ENCODE measurements at regions not wholly inside any gene's neighbourhood (a gene's known extent, or its start where the extent isn't known, plus 50 kb on each side); places are given as distances from the start of the nearest gene placed in this dataset.
"Not testable (repeated sequence)": the region's sequence is repeated elsewhere in the genome, so short reads cannot be mapped to it uniquely, and the experiment has no call there.

GRCh38 chr16:29148131-29148691 lies 163.4 kb downstream of the LAT start:
- no peak overlapping the region for H3K27ac ChIP-seq
- intact Hi-C loops (cut with DNase I) = no loop called here
- DNase-seq = no peak

GRCh38 chr16:29147710-29148109 lies 162.9 kb downstream of the LAT start:
- H3K4me3 ChIP-seq (replicated peaks in 1 of 3); H3K27ac ChIP-seq; H3K4me1 ChIP-seq; DNase-seq; H3K27me3 ChIP-seq; H3K36me3 ChIP-seq; H3K9me3 ChIP-seq; intact Hi-C loops (cut with DNase I): not testable (repeated sequence)
- WGBS, 2 donors = 79 to 91% methylated on average over 5 to 8 of the region's 10 CpGs

More at GRCh38 chr16:29148131-29148691, 163.4 kb downstream of the LAT start:
- Histone ChIP-seq H3K27me3 (no peaks in the 10 kb centered on the region), H3K4me3 (replicated peaks in 1 of 3) (no peak overlapping the region), H3K36me3 (no peaks in the 10 kb centered on the region), H3K9me3 (no peaks in the 10 kb centered on the region), H3K4me1 (no peaks in the 10 kb centered on the region)
- no peak for TF ChIP-seq POLR2A (IDR thresholded peaks at IDR 0.05)
- no peak for TF ChIP-seq CTCF (IDR thresholded peaks at IDR 0.05)
- 64 to 72% methylated on average over 2 to 5 of the region's 15 CpGs for WGBS, 2 donors

GRCh38 chr16:29146808-29147643 lies 162.2 kb downstream of the LAT start:
- H3K36me3 ChIP-seq; H3K27ac ChIP-seq; DNase-seq; H3K9me3 ChIP-seq; H3K4me3 ChIP-seq (replicated peaks in 1 of 3); H3K27me3 ChIP-seq; intact Hi-C loops (cut with DNase I); H3K4me1 ChIP-seq: not testable (repeated sequence)
- 86 to 91% methylated on average over 5 to 6 of the region's 11 CpGs for WGBS, 2 donors

- Histone ChIP-seq H3K4me1 (no peaks in the 10 kb centered on the region), H3K4me3 (replicated peaks in 1 of 3) (no peak overlapping the region), H3K27me3 (no peaks in the 10 kb centered on the region), H3K27ac (no peak overlapping the region), H3K36me3 (no peaks in the 10 kb centered on the region), H3K9me3 (no peaks in the 10 kb centered on the region)
- intact Hi-C loops (cut with DNase I) = no loop called here
- DNase-seq = no peak
- WGBS, 2 donors = 88 to 89% methylated on average over 12 to 15 of the region's 15 CpGs
- TF ChIP-seq CTCF (IDR thresholded peaks at IDR 0.05) (no peak), POLR2A (IDR thresholded peaks at IDR 0.05) (no peak)
These were observed 161.4 kb downstream of the LAT start for GRCh38 chr16:29146266-29146665.

GRCh38 chr16:29145486-29146225 lies 160.8 kb downstream of the LAT start:
- DNase-seq; H3K27ac ChIP-seq; intact Hi-C loops (cut with DNase I); H3K27me3 ChIP-seq; H3K9me3 ChIP-seq; H3K4me3 ChIP-seq (replicated peaks in 1 of 3); H3K4me1 ChIP-seq; H3K36me3 ChIP-seq: not testable (repeated sequence)
- WGBS, 2 donors = 83 to 89% methylated on average over 12 to 14 of the region's 15 CpGs

- WGBS, 2 donors = 96 to 100% methylated on average over 1 to 2 of the region's 12 CpGs
- H3K4me1 ChIP-seq; H3K4me3 ChIP-seq (replicated peaks in 1 of 3); intact Hi-C loops (cut with DNase I); DNase-seq; H3K27ac ChIP-seq; H3K36me3 ChIP-seq; H3K27me3 ChIP-seq; H3K9me3 ChIP-seq: not testable (repeated sequence)
These were observed 160.2 kb downstream of the LAT start for GRCh38 chr16:29145086-29145485.

- intact Hi-C loops (cut with DNase I); DNase-seq; H3K9me3 ChIP-seq; H3K4me3 ChIP-seq (replicated peaks in 1 of 3); H3K36me3 ChIP-seq; H3K27me3 ChIP-seq; H3K27ac ChIP-seq; H3K4me1 ChIP-seq: not testable (repeated sequence)
- WGBS, 2 donors = 68 to 71% methylated on average over 7 of the region's 15 CpGs
These were observed 159.8 kb downstream of the LAT start for GRCh38 chr16:29144669-29145062.

- 80 to 93% methylated on average over 15 to 18 of the region's 23 CpGs for WGBS, 2 donors
These were observed 159.2 kb downstream of the LAT start for GRCh38 chr16:29143739-29144668.

GRCh38 chr16:29142506-29142905 lies 157.7 kb downstream of the LAT start:
- H3K27me3 ChIP-seq; DNase-seq; H3K4me3 ChIP-seq (replicated peaks in 1 of 3); H3K4me1 ChIP-seq; H3K27ac ChIP-seq; H3K36me3 ChIP-seq; intact Hi-C loops (cut with DNase I); H3K9me3 ChIP-seq: not testable (repeated sequence)
- WGBS, 2 donors = 79 to 83% methylated on average over 14 of the region's 14 CpGs

More at GRCh38 chr16:29143739-29144668, 159.2 kb downstream of the LAT start:
- intact Hi-C loops (cut with DNase I); H3K36me3 ChIP-seq; H3K27me3 ChIP-seq; H3K4me1 ChIP-seq; DNase-seq; H3K9me3 ChIP-seq; H3K27ac ChIP-seq; H3K4me3 ChIP-seq (replicated peaks in 1 of 3): not testable (repeated sequence)

All from thyroid gland (tissue), 4 donors.